ENCODE measurements at regions not wholly inside any gene's neighbourhood (a gene's known extent, or its start where the extent isn't known, plus 50 kb on each side); places are given as distances from the start of the nearest gene placed in this dataset.
"Not testable (repeated sequence)": the region's sequence is repeated elsewhere in the genome, so short reads cannot be mapped to it uniquely, and the experiment has no call there.

DNA sequence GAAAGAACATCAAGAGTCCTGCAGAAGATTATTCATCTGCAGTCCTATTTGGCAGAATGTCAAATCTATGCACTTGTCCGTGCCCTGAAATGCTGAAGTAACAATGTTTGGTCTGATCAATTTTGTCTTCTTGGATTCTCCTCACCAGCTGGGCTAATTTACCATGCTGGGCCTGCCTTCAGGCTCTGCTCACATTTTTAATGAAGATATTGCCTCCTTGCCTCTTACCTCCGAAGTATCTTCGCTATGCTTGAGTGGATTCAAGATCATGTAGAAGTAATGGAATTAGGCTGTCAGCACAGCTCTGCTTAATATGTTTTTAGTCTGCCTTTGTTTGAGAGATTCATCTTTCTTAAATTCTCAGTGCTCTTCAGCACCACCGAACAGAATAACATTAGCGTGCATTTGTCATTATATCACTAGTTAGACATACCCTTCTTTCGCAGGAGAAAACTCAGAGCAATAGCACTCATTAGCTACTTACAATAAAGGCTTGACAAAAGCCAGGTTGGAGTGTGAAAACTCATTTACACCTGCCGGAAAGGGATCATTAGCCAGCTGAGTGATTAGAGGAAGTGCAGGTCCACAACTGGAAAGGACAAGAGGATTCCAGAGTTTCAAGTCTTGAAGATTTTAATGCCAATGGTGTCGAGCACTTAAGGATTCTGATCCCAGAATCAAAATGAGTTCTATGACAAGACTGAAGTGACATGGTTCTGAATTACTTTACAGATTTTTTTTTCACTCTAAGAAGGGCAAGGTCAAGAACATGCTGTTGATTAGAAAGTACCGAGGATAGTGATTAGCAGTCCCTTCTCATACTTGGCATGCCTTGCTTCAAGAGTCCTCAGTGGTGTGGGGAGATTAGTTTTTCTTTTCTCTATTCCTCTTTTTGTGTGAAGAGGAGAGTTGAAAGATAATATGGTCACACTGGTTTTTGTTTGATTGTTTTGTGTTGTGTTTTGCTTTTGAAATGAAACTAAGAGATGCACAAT, 405.6 kb upstream of the TOM1L1 start:
- DNase-seq (ENCODE audit: low spot score): no peak

DNA sequence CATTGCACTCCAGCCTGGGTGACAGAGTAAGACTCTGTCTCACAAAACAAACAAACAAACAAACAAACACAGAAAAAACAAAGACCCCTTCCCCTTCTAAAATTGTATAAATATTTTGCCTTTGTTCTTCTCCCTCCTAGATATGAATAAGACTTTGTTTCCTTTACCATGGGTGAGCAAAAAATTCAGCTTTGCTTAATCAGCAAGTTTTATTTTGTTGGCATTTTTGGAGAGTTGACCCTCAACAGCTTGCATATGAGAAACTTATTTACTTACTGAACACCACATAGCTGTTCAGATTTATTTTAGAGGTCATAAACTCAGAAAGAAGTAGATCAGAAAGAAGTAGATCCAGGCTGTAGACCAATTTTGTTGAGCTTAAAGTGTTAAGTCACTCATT, 395.2 kb upstream of the TOM1L1 start:
- DNase-seq (ENCODE audit: low spot score): no peak

DNA sequence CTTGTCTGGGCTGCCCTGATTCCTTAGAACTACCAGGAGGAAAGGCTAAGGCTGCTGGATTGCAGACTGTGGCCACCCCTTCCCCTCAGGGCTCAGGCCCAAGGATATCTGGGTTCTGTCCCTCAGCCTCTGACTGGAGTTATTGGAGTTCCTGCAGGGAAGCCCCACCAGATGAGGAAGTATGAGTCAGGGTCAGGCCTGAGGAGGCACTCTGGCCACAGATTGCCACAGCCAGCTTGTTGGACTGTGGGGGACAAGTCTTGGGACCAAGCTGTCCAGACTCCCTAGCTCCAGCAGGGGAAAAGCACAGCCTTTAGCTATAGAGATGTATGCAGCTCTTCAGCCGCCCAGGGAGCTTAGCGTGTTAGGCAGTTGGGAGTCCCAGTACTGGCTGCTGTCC, 381.9 kb upstream of the TOM1L1 start:
- no peak for DNase-seq (ENCODE audit: low spot score)

DNA sequence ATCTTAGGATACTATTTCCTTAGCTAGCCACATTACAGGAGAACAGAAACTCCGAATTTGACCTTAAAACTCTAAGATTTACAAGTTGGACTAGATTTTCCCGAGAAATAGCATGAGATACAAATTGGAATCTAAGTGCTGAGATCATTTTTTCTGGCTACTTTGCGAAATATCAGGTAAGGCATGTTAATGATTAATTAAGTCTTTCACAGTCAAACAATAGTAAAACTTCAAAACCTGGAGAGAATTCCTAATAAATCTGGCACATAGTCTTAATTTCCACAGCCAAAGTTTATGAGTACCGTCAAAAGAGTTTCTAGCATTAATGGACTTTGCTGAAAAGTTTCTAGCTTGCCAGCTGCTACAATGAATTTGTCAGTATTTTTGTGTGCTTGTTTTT, 379.5 kb upstream of the TOM1L1 start:
- no peak for DNase-seq (ENCODE audit: low spot score)

DNA sequence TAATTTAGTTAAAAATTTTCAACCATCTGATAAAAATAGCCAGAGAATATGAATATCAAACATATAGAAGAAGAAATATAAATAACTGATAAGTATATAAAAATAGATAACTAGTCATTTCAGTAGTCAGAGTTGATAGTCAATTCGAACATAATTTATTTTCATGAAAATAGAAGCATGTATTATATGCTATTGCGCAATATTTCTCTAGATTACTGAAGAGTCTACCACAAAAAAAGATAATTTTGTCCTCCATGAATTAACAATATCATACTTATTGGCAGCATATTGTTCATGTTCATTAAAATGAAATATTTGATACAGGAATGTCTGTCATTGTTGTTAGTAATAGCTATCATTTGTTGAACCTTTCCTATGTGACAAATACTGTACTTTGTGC, 376.2 kb upstream of the TOM1L1 start:
- no peak for DNase-seq (ENCODE audit: low spot score)

DNA sequence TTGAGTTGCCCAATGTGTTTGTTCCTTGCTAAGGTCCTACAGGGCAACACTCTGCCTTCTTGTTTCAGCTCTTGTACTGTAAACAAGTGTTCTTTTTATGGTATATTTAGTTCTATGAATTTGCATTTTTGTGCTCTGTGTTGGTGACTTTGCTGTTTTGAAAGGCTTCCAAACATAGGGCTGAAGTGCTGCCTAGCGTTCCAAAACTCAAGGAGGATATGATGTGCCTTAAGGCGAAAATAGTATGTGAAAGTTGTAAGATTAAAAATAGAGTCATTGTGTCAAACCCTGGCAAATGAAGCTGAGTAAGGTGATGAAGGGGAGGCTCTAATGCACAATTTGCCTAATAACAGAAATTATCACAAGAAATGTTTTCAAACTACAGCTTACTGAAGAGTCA, 372.7 kb upstream of the TOM1L1 start:
- no peak for DNase-seq (ENCODE audit: low spot score)

DNA sequence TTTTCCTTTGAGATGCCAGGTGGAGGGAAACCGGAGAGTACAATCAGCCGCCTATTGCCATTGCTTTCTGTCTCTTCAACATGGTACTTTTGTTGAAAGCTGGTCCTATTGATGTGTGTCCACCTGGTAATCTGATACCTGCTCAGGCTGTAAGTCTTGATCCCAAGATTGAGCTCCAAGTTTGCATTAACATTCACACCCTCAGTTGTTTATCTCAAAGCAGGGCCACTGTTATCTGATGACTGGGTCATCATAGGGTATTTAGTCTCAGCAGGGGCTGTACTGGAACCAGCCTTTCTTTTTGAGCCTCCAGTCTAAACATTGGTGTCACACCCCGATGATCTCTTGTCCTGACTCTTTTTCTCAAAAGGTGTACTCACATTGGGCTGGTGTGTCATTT, 370.3 kb upstream of the TOM1L1 start:
- no peak for DNase-seq (ENCODE audit: low spot score)

DNA sequence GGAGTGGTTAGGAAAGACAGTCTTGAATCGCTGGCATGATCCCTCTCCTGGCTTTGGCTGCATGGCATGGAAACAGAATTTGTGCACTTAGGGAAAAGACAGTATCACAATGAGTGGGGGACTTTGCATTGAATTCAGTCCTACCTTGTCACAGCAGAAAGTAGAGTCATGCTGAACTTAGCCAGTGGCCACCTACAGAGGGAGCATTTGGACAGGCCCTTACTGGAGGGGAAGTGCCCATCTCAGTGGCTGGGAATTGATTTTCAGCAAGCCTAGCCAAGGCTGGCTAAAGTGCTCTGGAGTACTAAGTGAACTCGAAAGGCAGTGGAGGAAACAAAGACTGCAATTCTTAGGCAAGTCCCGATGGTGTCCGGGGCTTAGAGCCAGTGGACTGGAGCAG, 364.3 kb upstream of the TOM1L1 start:
- DNase-seq (ENCODE audit: low spot score): no peak

DNA sequence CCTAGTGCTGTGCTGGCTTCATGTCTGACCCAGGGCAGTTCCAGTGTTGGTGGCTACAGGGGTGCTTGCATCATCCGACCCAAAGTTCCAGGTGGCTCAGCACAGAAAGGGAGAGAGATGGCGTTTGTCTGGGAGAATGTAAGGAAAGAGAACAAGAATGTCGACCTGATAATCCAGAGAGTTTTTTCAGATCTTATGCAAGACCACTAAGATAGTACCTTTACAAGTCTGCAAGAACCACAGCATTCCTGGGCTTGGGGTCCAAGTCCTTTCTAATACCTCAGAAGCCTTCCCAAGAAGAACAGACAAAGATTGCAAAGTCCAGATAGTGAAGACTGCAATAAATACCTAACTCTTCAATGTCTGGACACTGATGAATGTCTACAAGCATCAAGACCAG, 363.0 kb upstream of the TOM1L1 start:
- DNase-seq (ENCODE audit: low spot score): no peak

DNA sequence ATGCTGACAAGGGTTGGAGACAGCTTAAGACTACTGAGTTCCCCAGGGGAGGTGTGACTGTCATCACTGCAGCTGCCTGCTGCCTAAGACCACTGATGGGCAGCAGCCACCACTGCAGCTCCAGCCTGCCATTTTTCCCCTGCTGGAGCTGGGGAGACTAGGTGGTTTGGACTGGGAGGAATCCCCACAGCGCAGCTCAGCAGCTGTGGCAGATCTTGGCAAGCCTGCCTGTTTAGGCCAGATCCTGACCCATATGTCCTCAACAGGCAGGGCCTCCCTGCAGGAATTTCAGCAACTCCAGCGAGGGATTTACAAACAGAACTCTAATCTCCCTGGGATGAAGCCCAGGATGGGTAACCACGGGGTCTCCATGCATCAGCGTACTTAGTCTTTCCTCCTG, 356.4 kb upstream of the TOM1L1 start:
- DNase-seq (ENCODE audit: low spot score): no peak

DNA sequence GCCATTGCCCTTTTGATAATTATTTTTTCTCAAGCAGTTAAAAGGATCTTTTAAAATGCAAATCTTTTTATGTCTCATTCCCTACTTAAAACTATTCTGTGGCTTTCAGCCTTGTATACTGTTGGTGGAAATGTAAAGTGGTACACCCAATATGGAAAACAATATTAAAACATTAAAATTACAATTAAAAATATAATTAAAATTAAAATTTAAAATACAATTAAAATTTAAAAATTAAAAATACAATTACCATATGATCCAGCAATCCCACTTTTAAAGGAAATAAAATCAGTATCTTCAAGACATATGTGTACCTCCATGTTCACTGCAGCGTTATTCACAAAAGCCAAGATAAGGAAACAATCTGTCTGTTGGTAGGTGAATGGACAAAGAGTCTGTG, 340.8 kb upstream of the TOM1L1 start:
- no peak for DNase-seq (ENCODE audit: low spot score)

DNA sequence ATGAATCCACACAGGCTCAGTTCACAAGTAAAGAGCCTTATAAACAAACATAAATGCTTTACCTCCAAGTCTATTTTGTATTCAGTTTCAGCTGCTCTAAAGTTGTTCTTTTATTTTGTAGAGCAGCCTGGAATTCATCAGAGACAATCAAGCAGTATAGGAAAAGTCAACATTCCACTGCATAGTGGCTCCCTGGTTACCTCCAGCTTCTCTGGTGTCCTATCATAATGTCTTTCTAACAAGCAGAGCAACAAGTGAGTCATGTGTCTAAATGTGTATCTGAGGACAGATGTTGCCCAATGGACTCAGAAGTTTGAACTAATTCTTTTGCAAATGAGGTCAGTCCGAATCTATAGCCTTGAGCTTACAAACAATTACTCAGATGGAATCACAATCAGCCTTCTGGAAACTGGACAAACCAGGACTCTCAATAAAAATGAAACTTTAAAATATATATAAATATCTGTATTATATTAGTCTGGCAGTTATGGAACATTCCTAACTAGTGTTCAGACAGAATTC, 292.0 kb upstream of the TOM1L1 start:
- no peak for DNase-seq (ENCODE audit: low spot score)

DNA sequence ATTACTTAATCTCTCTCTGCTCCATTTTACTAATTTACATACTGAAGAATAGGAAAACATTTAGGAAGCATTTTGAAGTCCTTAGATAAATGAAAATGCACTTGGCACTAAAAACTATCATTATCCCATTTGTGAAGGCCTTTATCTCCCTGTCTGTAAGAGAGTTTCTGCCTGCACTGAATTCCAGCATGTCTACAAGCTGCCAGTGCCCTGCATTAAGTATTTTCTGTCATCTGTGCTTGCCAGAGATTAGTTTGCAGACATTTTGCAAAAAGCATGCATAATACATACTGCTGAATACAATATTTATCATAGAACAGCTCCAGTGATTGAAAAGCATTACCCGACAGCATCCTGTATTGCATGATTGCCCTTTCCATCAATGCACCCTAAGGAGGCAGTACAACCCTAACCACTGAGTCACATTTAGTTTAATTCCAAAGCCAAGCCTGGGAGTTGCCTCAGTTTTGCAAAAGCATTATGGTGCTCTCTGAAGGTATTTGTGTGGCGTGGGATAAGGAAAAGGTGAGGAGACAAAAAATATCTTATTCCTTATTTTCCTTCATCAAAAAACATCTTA, 280.2 kb upstream of the TOM1L1 start:
- DNase-seq (ENCODE audit: low spot score): no peak

DNA sequence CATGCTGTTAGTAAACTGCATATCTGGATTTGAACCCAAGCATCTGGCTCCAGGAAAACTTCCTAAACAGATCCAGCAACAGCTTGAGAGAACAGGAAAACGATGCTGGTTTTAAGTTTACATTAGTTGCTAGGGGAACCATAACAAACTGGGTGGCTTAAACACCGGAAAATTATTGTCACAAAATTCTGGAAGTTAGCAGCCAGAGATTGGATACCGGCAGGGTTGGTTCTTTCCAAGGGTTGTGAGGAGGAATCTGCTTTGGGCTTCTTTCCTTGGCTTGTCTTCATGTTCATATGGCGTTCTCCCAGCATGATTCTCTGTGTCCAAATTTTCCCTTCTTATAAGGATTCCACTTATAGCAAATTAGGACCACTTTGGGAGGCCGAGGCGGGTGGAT, 276.9 kb upstream of the TOM1L1 start:
- DNase-seq (ENCODE audit: low spot score): no peak

DNA sequence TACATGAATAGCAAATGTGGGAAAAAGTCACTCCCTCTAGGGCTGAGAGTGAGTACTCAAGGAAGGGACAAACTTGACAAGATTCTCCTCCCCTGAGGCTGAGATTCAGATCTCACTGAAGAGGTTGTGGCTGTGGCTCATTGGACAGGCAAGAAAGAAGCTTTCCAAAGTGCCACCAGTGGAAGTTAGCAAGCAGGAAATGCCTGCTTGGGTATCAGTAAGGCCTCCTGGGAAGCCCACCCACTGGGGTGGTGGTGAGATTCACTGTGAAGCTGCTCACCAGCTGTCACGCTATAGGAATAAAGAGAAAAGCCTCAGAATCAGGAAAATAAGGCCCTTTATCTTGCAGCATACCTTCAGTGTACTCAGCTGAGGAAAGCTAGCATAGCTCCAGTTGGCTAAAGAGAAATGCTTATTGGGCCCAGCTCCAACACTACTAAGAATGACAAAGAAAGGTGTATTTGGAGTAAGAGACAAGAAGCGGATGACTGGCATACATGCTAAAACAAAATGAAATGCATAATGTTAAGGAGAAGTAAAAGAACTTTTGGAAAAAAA, 274.4 kb upstream of the TOM1L1 start:
- no peak for DNase-seq (ENCODE audit: low spot score)

DNA sequence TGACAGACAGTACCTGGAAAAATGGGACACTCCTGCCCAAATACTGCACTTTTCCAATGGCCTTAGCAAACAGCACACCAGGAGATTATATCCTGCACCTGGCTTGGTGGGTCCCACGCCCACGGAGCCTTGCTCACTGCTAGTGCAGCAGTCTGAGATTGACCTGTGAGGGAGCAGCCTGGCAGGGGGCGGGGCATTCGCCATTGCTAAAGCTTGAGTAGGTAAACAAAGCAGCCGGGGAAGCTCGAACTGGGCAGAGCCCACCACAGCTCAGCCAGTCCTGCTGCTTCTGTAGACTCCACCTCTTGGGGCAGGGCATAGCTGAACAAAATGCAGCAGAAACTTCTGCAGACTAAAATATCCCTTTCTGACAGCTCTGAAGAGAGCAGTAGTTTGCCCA, 261.2 kb upstream of the TOM1L1 start:
- DNase-seq (ENCODE audit: low spot score): not testable (repeated sequence)

DNA sequence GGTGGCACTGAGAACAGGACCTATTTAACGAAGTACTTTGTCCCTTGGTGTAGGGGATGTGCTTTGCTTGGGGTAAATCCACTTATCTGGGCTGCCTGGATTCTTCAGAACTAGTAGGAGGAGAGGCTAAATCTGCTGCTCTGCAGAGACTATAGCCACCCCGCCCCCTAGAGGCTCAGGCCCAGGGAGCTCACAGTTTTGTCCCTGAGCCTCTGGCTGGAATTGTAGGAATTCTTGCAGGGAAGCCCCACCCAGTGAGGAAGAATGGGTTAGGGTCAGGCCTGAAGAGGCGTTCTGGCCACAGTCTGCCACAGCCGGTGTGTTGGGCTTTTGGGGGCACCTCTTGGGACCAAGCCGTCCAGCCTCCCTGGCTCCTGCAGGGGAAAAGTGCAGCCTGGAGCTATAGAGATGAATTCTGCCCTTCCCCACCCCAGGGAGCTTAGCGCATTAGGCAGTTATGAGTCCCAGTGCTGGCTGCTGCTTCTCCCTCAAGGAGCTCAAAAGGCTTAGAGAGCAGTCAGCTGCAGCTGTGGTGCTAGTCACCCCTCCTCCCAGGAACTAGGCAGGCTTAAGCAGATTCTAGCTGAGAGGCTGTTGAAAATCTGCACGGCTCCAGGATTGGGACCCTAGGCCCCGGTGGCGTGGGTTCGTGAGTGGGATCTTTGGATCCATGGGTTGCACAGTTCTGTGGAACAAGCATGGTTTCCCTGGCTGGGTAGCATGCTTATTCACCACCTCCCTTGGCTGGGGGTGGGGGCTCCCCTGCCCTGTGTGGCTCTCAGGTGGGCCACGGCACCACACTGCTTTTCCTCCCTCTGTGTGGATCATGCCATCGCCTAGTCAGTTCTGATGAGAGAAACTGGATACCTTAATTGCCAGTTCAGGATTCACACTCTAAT, 237.4 kb upstream of the TOM1L1 start:
- no peak for DNase-seq (ENCODE audit: low spot score)

DNA sequence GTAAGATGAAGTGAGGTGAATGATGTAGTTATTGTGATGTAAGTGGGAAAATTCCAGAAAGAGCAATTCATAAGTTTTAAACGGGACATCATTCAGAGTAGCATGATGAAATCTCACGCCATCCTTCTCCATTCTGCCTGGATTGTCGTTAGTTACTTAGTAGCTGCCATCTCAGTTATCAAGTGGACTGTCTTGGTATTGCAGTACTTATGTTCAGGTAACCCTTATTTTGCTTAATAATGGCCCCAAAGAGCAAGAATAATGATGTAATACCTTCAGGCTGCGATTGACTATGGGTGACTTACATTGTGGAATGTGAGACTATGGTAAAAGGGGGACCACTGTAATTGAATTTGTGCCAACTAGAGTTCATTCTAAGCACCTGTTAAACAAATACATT, 234.1 kb upstream of the TOM1L1 start:
- DNase-seq (ENCODE audit: low spot score): no peak

DNA sequence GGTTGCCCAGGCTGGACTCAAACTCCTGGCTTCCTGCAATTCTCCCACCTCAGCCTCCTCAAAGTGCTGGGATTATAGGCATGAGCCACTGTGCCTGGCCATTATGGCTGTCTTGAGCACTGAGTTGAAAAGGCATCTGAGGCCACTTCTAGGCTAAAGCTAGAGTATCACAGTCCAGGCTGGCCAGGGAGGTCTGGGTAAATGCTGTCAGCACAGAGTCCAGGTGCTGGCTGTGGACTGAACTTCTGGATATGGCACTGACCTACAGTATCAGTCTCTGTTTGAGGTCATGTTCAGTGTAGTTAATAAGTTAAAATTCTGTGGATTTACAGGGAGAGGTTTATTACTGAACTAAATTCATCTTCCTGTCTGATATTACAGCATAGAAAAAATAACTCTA, 222.5 kb upstream of the TOM1L1 start:
- no peak for DNase-seq (ENCODE audit: low spot score)

DNA sequence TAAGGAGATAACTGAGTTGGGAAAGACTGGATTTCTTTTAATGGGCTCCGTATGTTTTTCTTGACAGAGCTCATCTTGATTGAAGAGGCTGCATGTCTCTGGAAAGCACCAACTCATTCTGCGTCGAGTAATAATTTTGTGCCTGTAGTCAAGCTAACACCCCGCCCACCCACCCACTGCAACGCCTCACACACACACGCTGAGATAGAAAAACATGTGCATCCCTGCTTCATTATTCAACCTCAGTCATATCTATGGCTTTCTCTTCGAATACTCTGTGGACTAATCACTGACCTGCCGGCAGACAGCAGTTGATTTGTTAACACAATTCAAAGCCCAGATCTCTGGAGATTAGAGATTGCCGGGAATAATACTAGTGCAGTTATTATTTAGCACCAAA, 220.2 kb upstream of the TOM1L1 start:
- DNase-seq (ENCODE audit: low spot score): no peak

DNA sequence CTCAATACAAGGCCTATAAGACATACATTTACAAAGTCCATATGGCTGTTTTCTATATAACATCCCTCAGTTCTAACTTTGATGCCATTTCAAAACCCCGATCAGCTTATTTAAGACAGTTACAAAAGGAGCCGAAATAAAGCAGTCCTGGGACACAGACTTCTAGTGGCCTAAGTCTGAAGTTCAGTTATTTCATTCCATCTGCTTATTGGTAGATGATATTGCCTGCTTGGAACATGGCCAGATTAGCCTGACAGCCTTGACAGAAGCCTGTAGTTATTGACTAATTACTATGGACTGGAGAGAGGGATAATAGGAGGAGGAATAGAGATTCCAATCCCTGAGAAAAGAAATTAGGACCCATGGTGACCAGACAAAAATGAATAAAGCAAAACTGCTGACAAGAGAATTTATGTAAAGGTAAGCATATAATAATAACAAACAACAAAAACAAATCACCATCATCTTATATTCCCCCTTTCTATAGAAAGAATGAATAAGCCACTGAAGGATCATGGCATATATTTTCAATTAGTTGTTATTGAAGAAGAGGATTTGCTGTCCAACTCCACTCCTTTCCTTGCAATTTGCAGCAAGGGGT, 206.3 kb upstream of the TOM1L1 start:
- DNase-seq (ENCODE audit: low spot score): no peak

DNA sequence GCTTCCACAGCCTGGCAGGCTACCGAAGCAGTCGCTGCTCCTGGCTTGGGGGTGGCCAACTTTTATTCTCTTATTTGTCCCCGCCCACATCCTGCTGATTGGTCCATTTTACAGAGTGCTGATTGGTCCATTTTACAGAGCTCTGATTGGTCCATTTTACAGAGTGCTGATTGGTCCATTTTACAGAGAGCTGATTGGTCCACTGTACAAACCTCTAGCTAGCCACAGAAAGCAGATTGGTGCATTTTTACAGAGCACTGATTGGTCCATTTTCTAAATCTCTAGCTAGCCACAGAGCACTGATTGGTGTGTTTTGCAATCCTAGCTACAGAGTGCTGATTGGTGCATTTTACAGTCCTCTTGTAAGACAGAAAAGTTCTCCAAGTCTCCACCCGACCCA, 187.9 kb upstream of the TOM1L1 start:
- DNase-seq (ENCODE audit: low spot score): not testable (repeated sequence)
